Activated naive CD4-positive, alpha-beta T cell treated with anti-CD3 and anti-CD28 coated beads for 36 hours (primary cell): ENCODE measurements at regions not wholly inside any gene's neighbourhood (a gene's known extent, or its start where the extent isn't known, plus 50 kb on each side); places are given as distances from the start of the nearest gene placed in this dataset.

ENCODE experiments used
- CTCF ChIA-PET: fragments of 350-600 bp; sonication (Branson Sonifier 250); formaldehyde crosslinking; loops from one replicate; lab custom pipeline; 2021; ENCODE audit warnings: antibody characterized with exemption; lab: Charles Lee
- DNase-seq: peaks from one replicate; pipeline ENCODE4 v3.0.0-alpha.2; 2020
- H3K27ac Mint-ChIP-seq: one replicate; pipeline ENCODE4 v1.8.0; 2021; ENCODE audit warnings: mild to moderate bottlenecking, mixed read lengths
- H3K27me3 Mint-ChIP-seq: one replicate; pipeline ENCODE4 v1.8.0; 2021; ENCODE audit warnings: low read depth, mixed read lengths
- H3K36me3 Mint-ChIP-seq: one replicate; pipeline ENCODE4 v1.8.0; 2021; ENCODE audit warnings: low read depth, mixed read lengths
- H3K4me1 Mint-ChIP-seq: one replicate; pipeline ENCODE4 v1.8.0; 2021; ENCODE audit warnings: low read depth, mixed read lengths
- H3K4me3 Mint-ChIP-seq: one replicate; pipeline ENCODE4 v1.8.0; 2021; ENCODE audit warnings: mild to moderate bottlenecking, moderate library complexity, mixed read lengths
- H3K9me3 Mint-ChIP-seq: one replicate; pipeline ENCODE4 v1.8.0; 2021; ENCODE audit warnings: mixed read lengths
- intact Hi-C: fragments of 100-400 bp; cut with micrococcal nuclease; formaldehyde crosslinking; loops from one replicate; pipeline ENCODE4 v1.15.1; 2023

GRCh38 chr4:58761563-58761962 lies 1651.4 kb upstream of the IGFBP7 start:
- intact Hi-C loops, result no loop called here
- Mint-ChIP-seq H3K9me3 (no peaks in the 10 kb centered on the region), H3K4me1 (no peaks in the 10 kb centered on the region), H3K27me3 (no peaks in the 10 kb centered on the region), H3K36me3 (no peaks in the 10 kb centered on the region), H3K27ac (no peak overlapping the region), H3K4me3 (no peak overlapping the region)
- CTCF ChIA-PET, result no interaction called here
- DNase-seq, result no peak

GRCh38 chr4:58760737-58761136 lies 1650.6 kb upstream of the IGFBP7 start:
- Mint-ChIP-seq H3K4me1 (no peaks in the 10 kb centered on the region), H3K36me3 (no peaks in the 10 kb centered on the region), H3K27ac (no peak overlapping the region), H3K27me3 (no peaks in the 10 kb centered on the region), H3K9me3 (no peaks in the 10 kb centered on the region), H3K4me3 (no peak overlapping the region)
- CTCF ChIA-PET, result interaction anchor here (0.5 kb wide), 1 partner anchor 10 kb away, joined by 3 read pairs; no protein-coding TSS in a partner anchor
- DNase-seq, result no peak
- intact Hi-C loops, result no loop called here

GRCh38 chr4:58760100-58760499 lies 1649.9 kb upstream of the IGFBP7 start:
- H3K4me1 Mint-ChIP-seq, result no peaks in the 10 kb centered on the region
- CTCF ChIA-PET, result interaction anchor here (0.5 kb wide), 1 partner anchor 9 kb away, joined by 3 read pairs; no protein-coding TSS in a partner anchor
- H3K4me3 Mint-ChIP-seq, result no peak overlapping the region
- no peaks in the 10 kb centered on the region for H3K36me3 Mint-ChIP-seq
- intact Hi-C loops, result no loop called here
- H3K27me3 Mint-ChIP-seq, result no peaks in the 10 kb centered on the region
- no peaks in the 10 kb centered on the region for H3K9me3 Mint-ChIP-seq
- no peak overlapping the region for H3K27ac Mint-ChIP-seq
- no peak for DNase-seq

- no peaks in the 10 kb centered on the region for H3K4me1 Mint-ChIP-seq
- no peak overlapping the region for H3K27ac Mint-ChIP-seq
- no peak for DNase-seq
- H3K27me3 Mint-ChIP-seq, result no peaks in the 10 kb centered on the region
- H3K36me3 Mint-ChIP-seq, result no peaks in the 10 kb centered on the region
- CTCF ChIA-PET, result no interaction called here
- peaks cover 3% of the 10 kb centered on the region for H3K9me3 Mint-ChIP-seq
- intact Hi-C loops, result no loop called here
- H3K4me3 Mint-ChIP-seq, result no peak overlapping the region
Observed at GRCh38 chr4:58749206-58749605, 1639.0 kb upstream of the IGFBP7 start.

- CTCF ChIA-PET, result no interaction called here
- DNase-seq, result no peak
- Mint-ChIP-seq H3K4me1 (no peaks in the 10 kb centered on the region), H3K9me3 (peaks cover 11% of the 10 kb centered on the region), H3K27ac (no peak overlapping the region), H3K36me3 (no peaks in the 10 kb centered on the region), H3K4me3 (no peak overlapping the region), H3K27me3 (no peaks in the 10 kb centered on the region)
- intact Hi-C loops, result no loop called here
Observed at GRCh38 chr4:58740897-58741296, 1630.7 kb upstream of the IGFBP7 start.

- H3K27ac Mint-ChIP-seq, result no peak overlapping the region
- H3K4me3 Mint-ChIP-seq, result no peak overlapping the region
- H3K4me1 Mint-ChIP-seq, result no peaks in the 10 kb centered on the region
- no peaks in the 10 kb centered on the region for H3K36me3 Mint-ChIP-seq
- DNase-seq, result no peak
- peaks cover 11% of the 10 kb centered on the region for H3K9me3 Mint-ChIP-seq
- CTCF ChIA-PET, result no interaction called here
- H3K27me3 Mint-ChIP-seq, result no peaks in the 10 kb centered on the region
- intact Hi-C loops, result no loop called here
Observed at GRCh38 chr4:58739275-58739674, 1629.1 kb upstream of the IGFBP7 start.

GRCh38 chr4:58738375-58738774 lies 1628.2 kb upstream of the IGFBP7 start:
- no peak for DNase-seq
- peaks cover 8% of the 10 kb centered on the region for H3K9me3 Mint-ChIP-seq
- no peaks in the 10 kb centered on the region for H3K36me3 Mint-ChIP-seq
- H3K4me1 Mint-ChIP-seq, result no peaks in the 10 kb centered on the region
- H3K27ac Mint-ChIP-seq, result no peak overlapping the region
- no peak overlapping the region for H3K4me3 Mint-ChIP-seq
- intact Hi-C loops, result no loop called here
- H3K27me3 Mint-ChIP-seq, result no peaks in the 10 kb centered on the region
- CTCF ChIA-PET, result no interaction called here

- Mint-ChIP-seq H3K27ac (no peak overlapping the region), H3K4me3 (no peak overlapping the region), H3K36me3 (no peaks in the 10 kb centered on the region), H3K4me1 (no peaks in the 10 kb centered on the region), H3K27me3 (no peaks in the 10 kb centered on the region), H3K9me3 (peaks cover 3% of the 10 kb centered on the region)
- CTCF ChIA-PET, result no interaction called here
- intact Hi-C loops, result no loop called here
- no peak for DNase-seq
Observed at GRCh38 chr4:58734030-58734674, 1624.0 kb upstream of the IGFBP7 start.

GRCh38 chr4:58732973-58733372 lies 1622.8 kb upstream of the IGFBP7 start:
- Mint-ChIP-seq H3K9me3 (peaks cover 3% of the 10 kb centered on the region), H3K27ac (no peak overlapping the region), H3K4me1 (no peaks in the 10 kb centered on the region), H3K36me3 (no peaks in the 10 kb centered on the region), H3K27me3 (no peaks in the 10 kb centered on the region), H3K4me3 (no peak overlapping the region)
- intact Hi-C loops, result no loop called here
- CTCF ChIA-PET, result no interaction called here
- DNase-seq, result no peak

GRCh38 chr4:58723954-58724353 lies 1613.8 kb upstream of the IGFBP7 start:
- Mint-ChIP-seq H3K27me3 (no peaks in the 10 kb centered on the region), H3K4me3 (no peak overlapping the region), H3K27ac (no peak overlapping the region), H3K9me3 (no peaks in the 10 kb centered on the region), H3K36me3 (no peaks in the 10 kb centered on the region), H3K4me1 (no peaks in the 10 kb centered on the region)
- no peak for DNase-seq
- intact Hi-C loops, result loop anchor here (5.0 kb wide), 1 partner anchor 322 kb away; no protein-coding TSS in a partner anchor
- CTCF ChIA-PET, result no interaction called here

- Mint-ChIP-seq H3K4me1 (no peaks in the 10 kb centered on the region), H3K27ac (no peak overlapping the region), H3K36me3 (no peaks in the 10 kb centered on the region), H3K4me3 (no peak overlapping the region), H3K9me3 (peaks cover under 1% of the 10 kb centered on the region), H3K27me3 (no peaks in the 10 kb centered on the region)
- CTCF ChIA-PET, result no interaction called here
- intact Hi-C loops, result no loop called here
- DNase-seq, result no peak
Observed at GRCh38 chr4:58711039-58711438, 1600.9 kb upstream of the IGFBP7 start.

GRCh38 chr4:58688568-58688967 lies 1578.4 kb upstream of the IGFBP7 start:
- no peaks in the 10 kb centered on the region for H3K4me1 Mint-ChIP-seq
- CTCF ChIA-PET, result no interaction called here
- DNase-seq, result no peak

GRCh38 chr4:58679886-58680285 lies 1569.7 kb upstream of the IGFBP7 start:
- no peaks in the 10 kb centered on the region for H3K27me3 Mint-ChIP-seq
- CTCF ChIA-PET, result no interaction called here
- no peaks in the 10 kb centered on the region for H3K4me1 Mint-ChIP-seq
- no peak overlapping the region for H3K27ac Mint-ChIP-seq
- H3K4me3 Mint-ChIP-seq, result no peak overlapping the region
- intact Hi-C loops, result no loop called here
- H3K36me3 Mint-ChIP-seq, result no peaks in the 10 kb centered on the region
- no peaks in the 10 kb centered on the region for H3K9me3 Mint-ChIP-seq
- no peak for DNase-seq

More at GRCh38 chr4:58688568-58688967, 1578.4 kb upstream of the IGFBP7 start:
- Mint-ChIP-seq H3K27me3 (no peaks in the 10 kb centered on the region), H3K9me3 (peaks cover 2% of the 10 kb centered on the region), H3K36me3 (no peaks in the 10 kb centered on the region), H3K4me3 (no peak overlapping the region), H3K27ac (no peak overlapping the region)
- intact Hi-C loops, result no loop called here
